HepG2 (cell line): ENCODE measurements at regions not wholly inside any gene's neighbourhood (a gene's known extent, or its start where the extent isn't known, plus 50 kb on each side); places are given as distances from the start of the nearest gene placed in this dataset.

Source experiments
- EZH2 ChIP-seq: conservative IDR thresholded peaks from 2 replicates; pipeline ENCODE4 v1.6.1; 2012; ENCODE audit warnings: mild to moderate bottlenecking, low read depth, low read length, moderate library complexity
- HDAC6 ChIP-seq: fragments of 200-600 bp; sonication (generic); IDR thresholded peaks from 2 replicates; pipeline ENCODE4 v1.7.0; 2017; ENCODE audit warnings: mild to moderate bottlenecking, antibody characterized with exemption, low read length, low read depth
- NFE2L2 ChIP-seq: fragments of 150-350 bp; IDR thresholded peaks from 2 replicates; pipeline ENCODE4 v1.6.1; 2014; ENCODE audit warnings: low read length
- SAFB2 ChIP-seq: sonication (generic); formaldehyde crosslinking; IDR thresholded peaks from 2 replicates; pipeline ENCODE4 v1.5.1; 2020; ENCODE audit warnings: missing genetic modification reagents, low read depth, mild to moderate bottlenecking, borderline replicate concordance
- SMC3 ChIP-seq: IDR thresholded peaks from 2 replicates; pipeline ENCODE4 v1.6.1; 2011; ENCODE audit warnings: low read length, improper control_type of control experiment

DNA sequence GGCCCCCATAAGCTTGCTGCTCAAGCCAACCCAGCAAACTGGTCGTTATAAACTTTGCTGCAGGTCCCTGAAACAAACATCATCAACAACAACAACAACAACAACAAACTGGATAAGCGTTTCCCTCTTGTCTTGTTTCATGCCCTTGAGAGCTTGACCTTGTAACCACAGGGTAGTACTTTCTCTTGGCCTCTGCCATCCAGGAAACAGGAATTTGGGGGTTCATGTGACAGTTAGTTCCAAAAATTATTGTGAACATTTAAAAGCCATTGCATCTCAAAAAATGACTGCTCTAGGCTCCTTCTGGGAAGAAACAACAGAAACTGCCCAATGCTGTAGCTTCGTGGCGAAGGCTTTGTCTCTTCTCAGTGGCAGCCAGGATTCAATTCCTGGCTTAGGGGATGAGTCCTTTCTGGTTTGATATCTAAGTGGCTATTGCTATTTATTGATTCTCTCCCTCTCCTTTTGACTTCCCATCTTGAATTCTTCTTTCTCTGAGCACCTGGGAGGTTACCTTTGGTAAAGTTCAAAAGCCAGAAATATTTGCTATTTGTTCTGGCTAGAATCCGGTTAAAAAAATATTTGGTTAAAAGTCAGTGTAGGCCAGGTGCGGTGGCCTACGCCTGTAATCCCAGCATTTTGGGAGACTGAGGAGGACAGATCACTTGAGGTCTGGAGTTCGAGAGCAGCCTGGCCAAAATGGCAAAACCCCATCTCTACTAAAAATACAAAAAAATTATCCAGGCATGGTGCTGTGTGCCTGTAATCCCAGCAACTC, 52.0 kb upstream of the CPM start:
- TF ChIP-seq SMC3 (no peak), HDAC6 (no peak), SAFB2 (CRISPR knock-in tag) (no peak), EZH2 (no peak), NFE2L2 (no peak)
